Esophagus squamous epithelium (tissue), 5 donors: ENCODE measurements at regions not wholly inside any gene's neighbourhood (a gene's known extent, or its start where the extent isn't known, plus 50 kb on each side); places are given as distances from the start of the nearest gene placed in this dataset.

ENCODE experiments used
- DNase-seq: peaks from one replicate; lab custom pipeline; 2025; lab: John Stamatoyannopoulos, UW
- H3K27ac ChIP-seq, 4 donors: fragments of 200-600 bp; sonication (generic); one replicate each; pipeline ENCODE4 v1.5.1; 2016 to 2019; ENCODE audit warnings: mild to moderate bottlenecking in 1 of 4
- H3K27me3 ChIP-seq, 4 donors: fragments of 200-600 bp; sonication (generic); 1 replicate in 3 of 4; 2 replicates in 1 of 4; pipeline versions ENCODE4 v1.5.1 to v1.6.0; 2017 to 2021; ENCODE audit warnings: antibody characterized with exemption in 1 of 4
- H3K36me3 ChIP-seq, 3 donors: fragments of 200-600 bp; sonication (generic); one replicate each; pipeline ENCODE4 v1.5.1; 2016 to 2019
- H3K4me1 ChIP-seq, 3 donors: fragments of 200-600 bp; sonication (generic); one replicate each; pipeline ENCODE4 v1.5.1; 2017 to 2019
- H3K4me3 ChIP-seq, 4 donors: fragments of 200-600 bp; sonication (generic); 1 replicate in 3 of 4; 2 replicates in 1 of 4; pipeline ENCODE4 v1.5.1; 2016 to 2019; ENCODE audit warnings: mild to moderate bottlenecking in 2 of 4, moderate library complexity in 1 of 4
- H3K9me3 ChIP-seq, 3 donors: fragments of 200-600 bp; sonication (generic); one replicate each; pipeline ENCODE4 v1.5.1; 2016 to 2019
- CTCF ChIP-seq, 6 experiments: fragments of 450-650 bp in 4 of 6; fragments of 200-600 bp in 2 of 6; sonication (generic) in 2 of 6; IDR thresholded peaks; one replicate each; pipeline ENCODE4 v1.5.1; 2016 to 2019; ENCODE audit warnings: antibody characterized with exemption in 6 of 6, mild to moderate bottlenecking in 4 of 6, moderate library complexity in 4 of 6
- POLR2A ChIP-seq, 4 donors: fragments of 450-650 bp; IDR thresholded peaks; one replicate each; pipeline ENCODE4 v1.6.1; 2017; ENCODE audit warnings: antibody characterized with exemption in 4 of 4, mild to moderate bottlenecking in 4 of 4, moderate library complexity in 3 of 4
- WGBS, 2 donors: methylation state at CpG; one replicate each; pipeline ENCODE4 v1.1.5; 2018; 5-methylcytosine and 5-hydroxymethylcytosine counted together
- intact Hi-C: fragments of 100-400 bp; cut with DNase I; formaldehyde crosslinking; loops from one replicate; pipeline ENCODE4 v1.15.0; 2022
- donor health status: DM: yes; HTN: yes; CAD: no.

- no peaks in the 10 kb centered on the region for H3K9me3 ChIP-seq
- intact Hi-C loops = no loop called here
- WGBS, 2 donors = 79 to 83% methylated on average over 2 to 6 of the region's 6 CpGs
- H3K36me3 ChIP-seq = no peaks in the 10 kb centered on the region
- no peak for TF ChIP-seq POLR2A (IDR thresholded peaks at IDR 0.05)
- no peak for TF ChIP-seq CTCF (IDR thresholded peaks at IDR 0.05)
- DNase-seq = no peak
- H3K4me3 ChIP-seq = no peak overlapping the region
- peaks cover 0 to 50% (median 0%) of the 10 kb centered on the region in 3 donors for H3K4me1 ChIP-seq
- H3K27me3 ChIP-seq = no peaks in the 10 kb centered on the region
- H3K27ac ChIP-seq = no peak overlapping the region
Measured at GRCh38 chr18:31232775-31233424, 70.2 kb upstream of the DSC1 start.

GRCh38 chr18:31233621-31234275, 71.1 kb upstream of the DSC1 start:
- 16 to 23% methylated on average over 3 of the region's 3 CpGs for WGBS, 2 donors
- TF ChIP-seq POLR2A (IDR thresholded peaks at IDR 0.05) (no peak), CTCF (IDR thresholded peaks at IDR 0.05) (no peak)
- H3K36me3 ChIP-seq = no peaks in the 10 kb centered on the region
- no peak overlapping the region for H3K4me3 ChIP-seq
- no peak for DNase-seq
- peaks cover 0 to 47% (median 0%) of the 10 kb centered on the region in 3 donors for H3K4me1 ChIP-seq
- no peaks in the 10 kb centered on the region for H3K27me3 ChIP-seq
- H3K9me3 ChIP-seq = no peaks in the 10 kb centered on the region
- intact Hi-C loops = no loop called here
- H3K27ac ChIP-seq = no peak overlapping the region

GRCh38 chr18:31235856-31236255, 73.2 kb upstream of the DSC1 start:
- 75 to 79% methylated on average over 5 of the region's 5 CpGs for WGBS, 2 donors
- no peak overlapping the region for H3K4me3 ChIP-seq
- DNase-seq = no peak
- intact Hi-C loops = no loop called here
- H3K9me3 ChIP-seq = no peaks in the 10 kb centered on the region
- no peaks in the 10 kb centered on the region for H3K36me3 ChIP-seq
- peaks cover 0 to 37% (median 5%) of the 10 kb centered on the region in 3 donors for H3K4me1 ChIP-seq
- H3K27ac ChIP-seq = no peak overlapping the region
- TF ChIP-seq CTCF (IDR thresholded peaks at IDR 0.05) (no peak), POLR2A (IDR thresholded peaks at IDR 0.05) (no peak)
- H3K27me3 ChIP-seq = no peaks in the 10 kb centered on the region

- intact Hi-C loops = no loop called here
- 80 to 94% methylated on average over 1 to 2 of the region's 2 CpGs for WGBS, 2 donors
- no peaks in the 10 kb centered on the region for H3K9me3 ChIP-seq
- H3K27ac ChIP-seq = no peak overlapping the region
- no peak for TF ChIP-seq POLR2A (IDR thresholded peaks at IDR 0.05)
- no peak for TF ChIP-seq CTCF (IDR thresholded peaks at IDR 0.05)
- no peak overlapping the region for H3K4me3 ChIP-seq
- no peak for DNase-seq
- no peaks in the 10 kb centered on the region for H3K36me3 ChIP-seq
- no peaks in the 10 kb centered on the region for H3K27me3 ChIP-seq
- H3K4me1 ChIP-seq = peaks cover 0 to 39% (median 6%) of the 10 kb centered on the region in 3 donors
Measured at GRCh38 chr18:31237142-31237541, 74.5 kb upstream of the DSC1 start.

- Histone ChIP-seq H3K27ac (peak overlapping the region; percentile 43 to 87 (median 80)), H3K27me3 (no peaks in the 10 kb centered on the region), H3K4me1 (peaks cover 0 to 58% (median 32%) of the 10 kb centered on the region in 3 donors), H3K9me3 (no peaks in the 10 kb centered on the region), H3K36me3 (no peaks in the 10 kb centered on the region), H3K4me3 (no peak overlapping the region)
- TF ChIP-seq CTCF (IDR thresholded peaks at IDR 0.05) (no peak), POLR2A (IDR thresholded peaks at IDR 0.05) (no peak)
- DNase-seq = no peak
- intact Hi-C loops = no loop called here
Measured at GRCh38 chr18:31241425-31241824, 76.5 kb upstream of the DSG1 start.
